H1 (cell line): ENCODE measurements at regions not wholly inside any gene's neighbourhood (a gene's known extent, or its start where the extent isn't known, plus 50 kb on each side); places are given as distances from the start of the nearest gene placed in this dataset.

Experiments
- CTCF ChIA-PET: fragments of 300-600 bp; sonication (Branson Sonifier 250); formaldehyde crosslinking; loops from one replicate; lab custom pipeline; 2021; ENCODE audit not compliant: partially characterized antibody; lab: Charles Lee
- POLR2A ChIA-PET: fragments of 300-600 bp; sonication (Branson Sonifier 250); formaldehyde crosslinking; loops from one replicate; lab custom pipeline; 2021; ENCODE audit warnings: inconsistent platforms; ENCODE audit not compliant: partially characterized antibody; lab: Charles Lee
- DNase-seq, 2 experiments: peaks; one replicate each; pipeline versions ENCODE4 v3.0.0 to v3.0.0-alpha.2; 2010 to 2022; ENCODE audit warnings: low spot score in 2 of 2, low read depth in 1 of 2, mixed read lengths in 1 of 2
- FAIRE-seq: peaks from 2 replicates; lab custom pipeline; 2011; peaks lifted over from hg19 to GRCh38; lab: Jason Lieb, UNC
- H2AFZ ChIP-seq: 2 replicates; pipeline ENCODE4 v1.8.1; 2012; ENCODE audit warnings: low read length, inconsistent platforms
- H2AK5ac ChIP-seq: 2 replicates; pipeline ENCODE4 v1.6.1; 2013; ENCODE audit warnings: low read depth, low read length
- H2BK120ac ChIP-seq: replicated peaks from 2 replicates; pipeline ENCODE3; 2013; ENCODE audit warnings: low read depth, low read length, inconsistent platforms
- H2BK12ac ChIP-seq: 2 replicates; pipeline ENCODE4 v1.6.1; 2013; ENCODE audit warnings: low read depth, low read length
- H2BK15ac ChIP-seq: 2 replicates; pipeline ENCODE4 v1.6.1; 2013; ENCODE audit warnings: low read length
- H2BK20ac ChIP-seq: 2 replicates; pipeline ENCODE4 v1.6.1; 2013; ENCODE audit warnings: low read length
- H2BK5ac ChIP-seq: 2 replicates; pipeline ENCODE4 v1.6.1; 2013; ENCODE audit warnings: low read depth, low read length
- H3K14ac ChIP-seq: 2 replicates; pipeline ENCODE4 v1.6.1; 2013; ENCODE audit warnings: inconsistent platforms; ENCODE audit not compliant: insufficient read length
- H3K18ac ChIP-seq: 2 replicates; pipeline ENCODE4 v1.6.1; 2013; ENCODE audit warnings: low read length; ENCODE audit errors: extremely low read depth
- H3K23ac ChIP-seq: 2 replicates; pipeline ENCODE4 v1.6.1; 2013; ENCODE audit warnings: inconsistent platforms; ENCODE audit not compliant: insufficient read length
- H3K23me2 ChIP-seq: 2 replicates; pipeline ENCODE4 v1.6.1; 2013; ENCODE audit warnings: low read depth, low read length
- H3K27ac ChIP-seq: 2 replicates; pipeline ENCODE4 v1.6.1; 2011; ENCODE audit warnings: low read depth, low read length, inconsistent platforms
- H3K27me3 ChIP-seq, 4 experiments: replicated peaks in 1 of 4; 1 replicate in 1 of 4; 2 replicates in 3 of 4; pipeline versions ENCODE4 v1.6.1 to v1.8.1; 2011 to 2013; ENCODE audit warnings: low read length in 3 of 4, mild to moderate bottlenecking in 3 of 4, inconsistent platforms in 2 of 4, mixed read lengths in 2 of 4, moderate library complexity in 1 of 4; ENCODE audit not compliant: control insufficient read depth in 3 of 4, insufficient read depth in 3 of 4; ENCODE audit errors: extremely low read depth in 1 of 4
- H3K36me3 ChIP-seq, 4 experiments: 2 replicates each; pipeline versions ENCODE4 v1.6.1 to v1.8.1; 2011 to 2013; ENCODE audit warnings: mild to moderate bottlenecking in 4 of 4, low read length in 3 of 4, moderate library complexity in 2 of 4, control low read depth in 1 of 4, inconsistent platforms in 1 of 4; ENCODE audit not compliant: insufficient read depth in 4 of 4, control insufficient read depth in 2 of 4
- H3K4ac ChIP-seq: replicated peaks from 2 replicates; pipeline ENCODE3; 2013; ENCODE audit warnings: low read length, low read depth, mixed read lengths, inconsistent platforms; ENCODE audit not compliant: insufficient read length
- H3K4me1 ChIP-seq, 4 experiments: replicated peaks in 1 of 4; 1 replicate in 1 of 4; 2 replicates in 3 of 4; pipeline versions ENCODE4 v1.6.1 to v1.8.1; 2011 to 2013; ENCODE audit warnings: low read length in 3 of 4, inconsistent platforms in 2 of 4, mixed read lengths in 1 of 4; ENCODE audit not compliant: insufficient read depth in 4 of 4, control insufficient read depth in 3 of 4
- H3K4me2 ChIP-seq, 2 experiments: 2 replicates each; pipeline versions ENCODE4 v1.6.1 to v1.8.1; 2011 to 2013; ENCODE audit warnings: low read depth in 2 of 2, low read length in 2 of 2, control low read depth in 1 of 2, inconsistent platforms in 1 of 2, mild to moderate bottlenecking in 1 of 2; ENCODE audit not compliant: insufficient read depth in 1 of 2
- H3K4me3 ChIP-seq, 4 experiments: fragments of 200-600, 300-600 bp in 1 of 4; sonication (generic), shearing (Covaris generic), sonication (Bioruptor Twin) in 1 of 4; 2 replicates each; pipeline versions ENCODE4 v1.5.1 to v1.8.1; 2011 to 2016; ENCODE audit warnings: low read length in 4 of 4, low read depth in 3 of 4, control low read depth in 2 of 4, inconsistent platforms in 2 of 4, mild to moderate bottlenecking in 2 of 4, mixed read lengths in 1 of 4, moderate library complexity in 1 of 4; ENCODE audit not compliant: insufficient read depth in 2 of 4; ENCODE audit errors: extremely low read depth in 1 of 4
- H3K56ac ChIP-seq: replicated peaks from 2 replicates; pipeline ENCODE3; 2013; ENCODE audit warnings: low read depth, mild to moderate bottlenecking, mixed read lengths, low read length, inconsistent platforms; ENCODE audit not compliant: insufficient read length
- H3K79me1 ChIP-seq: 2 replicates; pipeline ENCODE4 v1.6.1; 2013; ENCODE audit warnings: low read depth, low read length, control low read depth
- H3K79me2 ChIP-seq, 2 experiments: 2 replicates each; pipeline versions ENCODE4 v1.6.1 to v1.8.1; 2012 to 2013; ENCODE audit warnings: low read length in 2 of 2, mild to moderate bottlenecking in 2 of 2, inconsistent platforms in 1 of 2; ENCODE audit not compliant: insufficient read depth in 2 of 2, control insufficient read depth in 1 of 2
- H3K9ac ChIP-seq, 4 experiments: replicated peaks in 1 of 4; 1 replicate in 1 of 4; 2 replicates in 3 of 4; pipeline versions ENCODE4 v1.6.1 to v1.8.1; 2011 to 2013; ENCODE audit warnings: low read depth in 3 of 4, low read length in 3 of 4, control low read depth in 2 of 4, mild to moderate bottlenecking in 2 of 4, moderate library complexity in 2 of 4, inconsistent platforms in 1 of 4; ENCODE audit errors: extremely low read depth in 1 of 4
- H3K9me3 ChIP-seq, 2 experiments: 2 replicates each; pipeline versions ENCODE4 v1.6.1 to v1.8.1; 2012 to 2013; ENCODE audit warnings: mild to moderate bottlenecking in 2 of 2, moderate library complexity in 2 of 2, control low read depth in 1 of 2, inconsistent platforms in 1 of 2, low read depth in 1 of 2, low read length in 1 of 2, mixed read lengths in 1 of 2; ENCODE audit not compliant: insufficient read depth in 2 of 2
- H4K20me1 ChIP-seq, 2 experiments: replicated peaks in 1 of 2; 2 replicates each; pipeline versions ENCODE3 to v1.8.1; 2011 to 2013; ENCODE audit warnings: inconsistent platforms in 2 of 2, low read length in 2 of 2, mild to moderate bottlenecking in 1 of 2; ENCODE audit not compliant: insufficient read depth in 2 of 2, control insufficient read depth in 1 of 2
- H4K5ac ChIP-seq: 2 replicates; pipeline ENCODE4 v1.6.1; 2013; ENCODE audit warnings: low read length, low read depth, mixed read lengths, inconsistent platforms; ENCODE audit not compliant: insufficient read length
- H4K8ac ChIP-seq: 2 replicates; pipeline ENCODE4 v1.8.0; 2013; ENCODE audit warnings: mild to moderate bottlenecking, moderate library complexity, low read length, inconsistent platforms; ENCODE audit not compliant: insufficient read depth; ENCODE audit errors: extremely low read depth
- H4K91ac ChIP-seq: replicated peaks from 2 replicates; pipeline ENCODE3; 2013; ENCODE audit warnings: low read length, mixed read lengths, inconsistent platforms; ENCODE audit not compliant: insufficient read length
- RNF2 ChIP-seq: fragments of 200-900, 300-1000 bp; sonication (generic); IDR thresholded peaks from 2 replicates; pipeline ENCODE4 v1.7.1; 2016; ENCODE audit warnings: borderline replicate concordance, low read depth, mild to moderate bottlenecking, antibody characterized with exemption, low read length; ENCODE audit not compliant: poor library complexity, severe bottlenecking; ENCODE audit errors: missing control alignments
- SAP30 ChIP-seq: fragments of 300-600 bp; sonication (generic); IDR thresholded peaks from 2 replicates; pipeline ENCODE4 v1.7.1; 2012; ENCODE audit warnings: low read length, moderate library complexity, mild to moderate bottlenecking, inconsistent platforms; ENCODE audit not compliant: insufficient read depth, insufficient replicate concordance
- SIN3A ChIP-seq, 2 experiments: IDR thresholded peaks in 1 of 2; conservative IDR thresholded peaks in 1 of 2; 2 replicates each; pipeline ENCODE4 v1.6.1; 2011 to 2012; ENCODE audit warnings: low read length in 2 of 2, improper control_type of control experiment in 1 of 2, low read depth in 1 of 2, mild to moderate bottlenecking in 1 of 2
- WGBS, 2 experiments: shearing (Covaris generic) in 1 of 2; methylation state at CpG; one replicate each; pipeline versions ENCODE4 v1.1.6 to v1.1.7; 2013 to 2015; ENCODE audit warnings: low lambda C conversion rate in 2 of 2, mixed read lengths in 2 of 2, inconsistent platforms in 1 of 2, low coverage in 1 of 2, missing lambda C conversion rate in 1 of 2; ENCODE audit not compliant: insufficient replicate concordance in 2 of 2, insufficient coverage in 1 of 2, insufficient read length in 1 of 2; ENCODE audit errors: extremely low coverage in 1 of 2, missing lambda C conversion rate in 1 of 2; 5-methylcytosine and 5-hydroxymethylcytosine counted together
- TF ChIP-seq, protein P1 (sequence below): IDR thresholded peaks from 2 replicates; pipeline ENCODE4 v1.6.1; 2012; ENCODE audit warnings: inconsistent platforms
- TF ChIP-seq, protein P2 (sequence below): IDR thresholded peaks from 2 replicates; pipeline ENCODE4 v1.6.1; 2012; ENCODE audit warnings: low read length, inconsistent platforms

DNA sequence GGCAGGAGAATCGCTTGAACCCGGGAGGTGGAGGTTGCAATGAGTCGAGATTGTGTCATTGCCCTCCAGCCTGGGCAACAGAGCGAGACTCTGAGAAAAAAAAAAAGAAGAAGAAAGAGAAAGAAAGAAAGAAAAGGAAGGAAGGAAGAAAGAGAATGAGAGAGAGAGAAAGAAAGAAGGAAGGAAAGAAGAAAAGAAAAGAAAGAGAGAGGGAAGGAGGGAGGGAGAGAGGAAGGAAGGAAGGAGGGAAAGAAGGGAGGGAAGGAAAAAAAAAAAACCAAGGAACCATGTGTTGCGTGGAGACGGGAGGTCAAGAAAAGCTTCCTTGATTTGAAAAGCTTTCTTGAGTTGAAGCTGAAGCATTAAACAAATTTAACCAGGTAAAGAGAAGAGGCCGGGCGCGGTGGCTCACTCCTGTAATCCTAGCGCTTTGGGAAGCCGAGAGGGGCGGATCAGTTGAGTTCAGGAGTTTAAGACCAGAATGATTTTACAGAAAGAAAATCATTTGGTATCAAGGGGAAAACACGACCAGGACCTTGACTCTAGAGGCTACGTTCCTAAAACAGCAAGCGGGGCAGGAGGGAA is 90.5 kb upstream of the PRSS16 start:
- H2AFZ ChIP-seq, result peak overlapping the region; percentile 78
- POLR2A ChIA-PET, result interaction anchor here (1.2 to 21.6 kb wide), 7 partner anchors 10 to 872 kb away, joined by 3 to 587 read pairs (median 11); a partner anchor contains a TSS
- peak overlapping the region; percentile 74 to 85 (median 84) for H3K4me3 ChIP-seq
- peak overlapping the region in 2 of 4 experiments; percentile 25 to 26; a peak in 3 of 7 replicates for H3K9ac ChIP-seq
- H3K4me2 ChIP-seq, result peak overlapping the region; percentile 73 to 76
- H3K27ac ChIP-seq, result no peak overlapping the region
- no peak overlapping the region for H2BK15ac ChIP-seq
- CTCF ChIA-PET, result interaction anchor here (0.6 to 1.3 kb wide), 7 partner anchors 9 to 1199 kb away, joined by 3 to 5 read pairs (median 3); no protein-coding TSS in a partner anchor
- FAIRE-seq, result no peak
- no peak overlapping the region for H2BK120ac ChIP-seq
- no peak overlapping the region for H3K4ac ChIP-seq
- no peaks in the 10 kb centered on the region for H3K36me3 ChIP-seq
- H3K23ac ChIP-seq, result no peak overlapping the region
- H4K5ac ChIP-seq, result no peak overlapping the region
- no peak overlapping the region for H4K91ac ChIP-seq
- peaks cover 9% of the 10 kb centered on the region; the same call in 1 of the 2 replicates for H3K23me2 ChIP-seq
- H2BK5ac ChIP-seq, result no peak overlapping the region
- no peak overlapping the region for H4K8ac ChIP-seq
- H2AK5ac ChIP-seq, result no peak overlapping the region
- no peaks in the 10 kb centered on the region for H3K27me3 ChIP-seq
- H3K18ac ChIP-seq, result no peak overlapping the region; the same call in 1 of the 2 replicates
- H4K20me1 ChIP-seq, result no peaks in the 10 kb centered on the region
- no peak overlapping the region for H2BK20ac ChIP-seq
- no peak overlapping the region for H2BK12ac ChIP-seq
- no peak for DNase-seq
- H3K79me2 ChIP-seq, result no peaks in the 10 kb centered on the region
- no peak overlapping the region for H3K14ac ChIP-seq
- 20% methylated on average over 13 of the region's 15 CpGs; no CpG with 5 or more reads in 1 of the 2 experiments for WGBS, 2 experiments
- no peaks in the 10 kb centered on the region for H3K79me1 ChIP-seq
- no peaks in the 10 kb centered on the region for H3K9me3 ChIP-seq
- H3K4me1 ChIP-seq, result peaks cover 2 to 11% (median 7%) of the 10 kb centered on the region in 4 experiments; a peak in 5 of 7 replicates
- TF ChIP-seq, protein P1, sequence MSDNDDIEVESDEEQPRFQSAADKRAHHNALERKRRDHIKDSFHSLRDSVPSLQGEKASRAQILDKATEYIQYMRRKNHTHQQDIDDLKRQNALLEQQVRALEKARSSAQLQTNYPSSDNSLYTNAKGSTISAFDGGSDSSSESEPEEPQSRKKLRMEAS, result no peak
- TF ChIP-seq, protein P2, sequence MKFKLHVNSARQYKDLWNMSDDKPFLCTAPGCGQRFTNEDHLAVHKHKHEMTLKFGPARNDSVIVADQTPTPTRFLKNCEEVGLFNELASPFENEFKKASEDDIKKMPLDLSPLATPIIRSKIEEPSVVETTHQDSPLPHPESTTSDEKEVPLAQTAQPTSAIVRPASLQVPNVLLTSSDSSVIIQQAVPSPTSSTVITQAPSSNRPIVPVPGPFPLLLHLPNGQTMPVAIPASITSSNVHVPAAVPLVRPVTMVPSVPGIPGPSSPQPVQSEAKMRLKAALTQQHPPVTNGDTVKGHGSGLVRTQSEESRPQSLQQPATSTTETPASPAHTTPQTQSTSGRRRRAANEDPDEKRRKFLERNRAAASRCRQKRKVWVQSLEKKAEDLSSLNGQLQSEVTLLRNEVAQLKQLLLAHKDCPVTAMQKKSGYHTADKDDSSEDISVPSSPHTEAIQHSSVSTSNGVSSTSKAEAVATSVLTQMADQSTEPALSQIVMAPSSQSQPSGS, result no peak
- TF ChIP-seq SAP30 (no peak), SIN3A (conservative IDR thresholded peaks at IDR 0.05 in 1 of 2, IDR thresholded peaks at IDR 0.05 in 1 of 2; ENCODE audit: low read depth in 1 of 2, low read length in 2 of 2) (no peak), RNF2 (no peak)
- TF ChIP-seq, all 59 proteins: peak for 0
- no peak overlapping the region for H3K56ac ChIP-seq
